ENCODE measurements at regions not wholly inside any gene's neighbourhood (a gene's known extent, or its start where the extent isn't known, plus 50 kb on each side); places are given as distances from the start of the nearest gene placed in this dataset.
A peak's percentile ranks its signal among the peaks of the same experiment; 100 is the strongest.

GRCh38 chr17:410543-411401, 58.2 kb upstream of the RPH3AL start (continued):
- TF ChIP-seq USF2 (IDR thresholded peaks at IDR 0.05; ENCODE audit: low read length) = no peak
- TF ChIP-seq POU5F1 (IDR thresholded peaks at IDR 0.05; ENCODE audit: low read depth, low read length) = no peak
- no peak for TF ChIP-seq TBP (IDR thresholded peaks at IDR 0.05; ENCODE audit: low read depth, low read length)
- TF ChIP-seq FOSL1 (IDR thresholded peaks at IDR 0.05; ENCODE audit: insufficient read depth, low read depth, low read length) = no peak
- peak in 1 of 2 experiments; percentile 45; a peak in 2 of 3 replicates for TF ChIP-seq POLR2A (IDR thresholded peaks at IDR 0.05; ENCODE audit: control extremely low read depth in 1 of 2, low read depth in 2 of 2, low read length in 2 of 2)
- TF ChIP-seq PHF8 (conservative IDR thresholded peaks at IDR 0.05; ENCODE audit: low read depth, low read length) = peak; percentile 57
- no peak for TF ChIP-seq ATF3 (IDR thresholded peaks at IDR 0.05; ENCODE audit: insufficient read depth, low read depth, low read length)
- no peak for TF ChIP-seq SRF (IDR thresholded peaks at IDR 0.05; ENCODE audit: low read depth, low read length)
- TF ChIP-seq CREB1 (IDR thresholded peaks at IDR 0.05) = no peak
- TF ChIP-seq RFX5 (IDR thresholded peaks at IDR 0.05; ENCODE audit: borderline replicate concordance, low read depth, low read length) = no peak
- TF ChIP-seq MAFK (IDR thresholded peaks at IDR 0.05; ENCODE audit: low read depth, low read length) = no peak
- TF ChIP-seq EZH2 (IDR thresholded peaks at IDR 0.05; ENCODE audit: low read depth, low read length, severe bottlenecking) = no peak
- TF ChIP-seq KDM1A (IDR thresholded peaks at IDR 0.05; ENCODE audit: borderline replicate concordance, low read length) = no peak
- TF ChIP-seq KDM4A (IDR thresholded peaks at IDR 0.05; ENCODE audit: low read depth, low read length, severe bottlenecking) = peak; percentile 53
- TF ChIP-seq SUZ12 (IDR thresholded peaks at IDR 0.05; ENCODE audit: low read length) = no peak
- TF ChIP-seq SAP30 (IDR thresholded peaks at IDR 0.05; ENCODE audit: insufficient read depth, insufficient replicate concordance, low read length) = no peak
- TF ChIP-seq RNF2 (IDR thresholded peaks at IDR 0.05; ENCODE audit: borderline replicate concordance, low read depth, low read length, missing control alignments, poor library complexity, severe bottlenecking) = no peak
- no peak for TF ChIP-seq SIRT6 (IDR thresholded peaks at IDR 0.05; ENCODE audit: low read length)
- TF ChIP-seq BCL11A (IDR thresholded peaks at IDR 0.05; ENCODE audit: low read depth in 2 of 2, low read length in 2 of 2) = no peak
- no peak for TF ChIP-seq EGR1 (IDR thresholded peaks at IDR 0.05; ENCODE audit: borderline replicate concordance, low read depth, low read length)
- TF ChIP-seq KDM5A (IDR thresholded peaks at IDR 0.05; ENCODE audit: low read length) = no peak
- no peak for TF ChIP-seq EP300 (IDR thresholded peaks at IDR 0.05; ENCODE audit: borderline replicate concordance in 1 of 2, low read depth in 2 of 2, low read length in 2 of 2)
- TF ChIP-seq JUN (IDR thresholded peaks at IDR 0.05; ENCODE audit: low read depth, low read length) = no peak

Measured in H1 (cell line).